ENCODE measurements at regions not wholly inside any gene's neighbourhood (a gene's known extent, or its start where the extent isn't known, plus 50 kb on each side); places are given as distances from the start of the nearest gene placed in this dataset.

DNA sequence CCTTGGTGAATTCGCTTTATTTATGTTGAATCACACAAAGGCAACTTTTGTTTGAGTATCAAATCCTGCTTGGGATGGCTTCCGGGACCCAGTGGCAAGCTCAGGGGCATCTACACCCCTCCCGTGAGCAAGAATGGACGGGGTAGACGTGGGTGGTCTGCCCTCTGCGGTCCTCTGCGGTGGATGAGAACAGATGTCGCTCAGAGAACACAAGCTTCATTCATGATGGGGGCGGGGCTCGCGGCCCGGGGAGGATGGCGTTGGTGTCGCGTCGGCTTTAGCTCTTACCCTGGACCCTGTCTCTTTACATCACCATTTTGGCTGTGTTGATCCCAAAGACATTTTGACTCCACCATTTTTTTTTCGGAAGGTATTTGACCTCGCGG is 158.5 kb upstream of the RTL1 start:
- TF ChIP-seq CTCF (conservative IDR thresholded peaks at IDR 0.05; ENCODE audit: low read length) = no peak
- CTCF ChIA-PET (ENCODE audit: unreplicated experiment) = no interaction called here
- Histone ChIP-seq H2AFZ (ENCODE audit: low read length) (no peak overlapping the region), H3K9me3 (ENCODE audit: low read length) (no peaks in the 10 kb centered on the region), H3K27ac (ENCODE audit: low read depth, low read length, poor library complexity, severe bottlenecking) (no peak overlapping the region), H4K20me1 (ENCODE audit: insufficient read depth, low read length) (no peaks in the 10 kb centered on the region), H3K4me2 (ENCODE audit: low read length) (no peak overlapping the region), H3K9me2 (ENCODE audit: insufficient read depth, low read length) (no peaks in the 10 kb centered on the region; the same call in 1 of the 2 replicates), H3K4me3 (ENCODE audit: low read depth, low read length, poor library complexity, severe bottlenecking) (no peak overlapping the region), H3K79me2 (ENCODE audit: insufficient read depth, low read depth, low read length) (no peaks in the 10 kb centered on the region), H3K36me3 (ENCODE audit: insufficient read depth, low read length) (no peaks in the 10 kb centered on the region), H3K4me1 (ENCODE audit: insufficient read depth, low read length, poor library complexity, severe bottlenecking) (no peaks in the 10 kb centered on the region)
- intact Hi-C loops (cut with micrococcal nuclease; ENCODE audit: unreplicated experiment) = no loop called here
- BruUV-seq (replicated peaks) = no TSS peak
- POLR2A ChIA-PET = interaction anchor here (0.6 kb wide), 1 partner anchor 296 kb away, joined by 3 read pairs; no protein-coding TSS in a partner anchor
- no peak for DNase-seq (ENCODE audit: low spot score)

GRCh38 chr14:101062601-101063000 is 159.1 kb upstream of the RTL1 start:
- Histone ChIP-seq H3K9me3 (ENCODE audit: low read length) (no peaks in the 10 kb centered on the region), H3K36me3 (ENCODE audit: insufficient read depth, low read length) (no peaks in the 10 kb centered on the region), H2AFZ (ENCODE audit: low read length) (no peak overlapping the region), H3K79me2 (ENCODE audit: insufficient read depth, low read depth, low read length) (no peaks in the 10 kb centered on the region), H3K4me3 (ENCODE audit: low read depth, low read length, poor library complexity, severe bottlenecking) (no peak overlapping the region), H3K27ac (ENCODE audit: low read depth, low read length, poor library complexity, severe bottlenecking) (no peak overlapping the region), H3K4me1 (ENCODE audit: insufficient read depth, low read length, poor library complexity, severe bottlenecking) (no peaks in the 10 kb centered on the region), H3K9me2 (ENCODE audit: insufficient read depth, low read length) (no peaks in the 10 kb centered on the region; the same call in 1 of the 2 replicates), H3K4me2 (ENCODE audit: low read length) (no peak overlapping the region), H4K20me1 (ENCODE audit: insufficient read depth, low read length) (no peaks in the 10 kb centered on the region)
- no peak for DNase-seq (ENCODE audit: low spot score)
- ChIA-PET CTCF (ENCODE audit: unreplicated experiment) (no interaction called here), POLR2A (no interaction called here)
- intact Hi-C loops (cut with micrococcal nuclease; ENCODE audit: unreplicated experiment) = no loop called here
- no TSS peak for BruUV-seq (replicated peaks)
- no peak for TF ChIP-seq EZH2phosphoT487 (IDR thresholded peaks at IDR 0.05; ENCODE audit: borderline replicate concordance, low read depth, low read length)
- no peak for TF ChIP-seq CTCF (conservative IDR thresholded peaks at IDR 0.05; ENCODE audit: low read length)

- POLR2A ChIA-PET = no interaction called here
- no peak overlapping the region for H2AFZ ChIP-seq (ENCODE audit: low read length)
Measured at GRCh38 chr14:101063121-101063520, 159.6 kb upstream of the RTL1 start.

More at GRCh38 chr14:101063121-101063520, 159.6 kb upstream of the RTL1 start:
- no peaks in the 10 kb centered on the region for H3K36me3 ChIP-seq (ENCODE audit: insufficient read depth, low read length)
- no TSS peak for BruUV-seq (replicated peaks)
- H3K4me3 ChIP-seq (ENCODE audit: low read depth, low read length, poor library complexity, severe bottlenecking) = no peak overlapping the region
- H3K4me2 ChIP-seq (ENCODE audit: low read length) = no peak overlapping the region
- no peaks in the 10 kb centered on the region for H3K79me2 ChIP-seq (ENCODE audit: insufficient read depth, low read depth, low read length)
- no peak overlapping the region for H3K27ac ChIP-seq (ENCODE audit: low read depth, low read length, poor library complexity, severe bottlenecking)
- CTCF ChIA-PET (ENCODE audit: unreplicated experiment) = no interaction called here
- DNase-seq (ENCODE audit: low spot score) = no peak
- no peaks in the 10 kb centered on the region for H4K20me1 ChIP-seq (ENCODE audit: insufficient read depth, low read length)
- no peaks in the 10 kb centered on the region for H3K4me1 ChIP-seq (ENCODE audit: insufficient read depth, low read length, poor library complexity, severe bottlenecking)
- H3K9me3 ChIP-seq (ENCODE audit: low read length) = no peaks in the 10 kb centered on the region
- no peaks in the 10 kb centered on the region; the same call in 1 of the 2 replicates for H3K9me2 ChIP-seq (ENCODE audit: insufficient read depth, low read length)
- TF ChIP-seq EZH2phosphoT487 (IDR thresholded peaks at IDR 0.05; ENCODE audit: borderline replicate concordance, low read depth, low read length) (no peak), CTCF (conservative IDR thresholded peaks at IDR 0.05; ENCODE audit: low read length) (no peak)
- intact Hi-C loops (cut with micrococcal nuclease; ENCODE audit: unreplicated experiment) = no loop called here

Measured in OCI-LY7 (cell line).